Natural killer cell (primary cell): ENCODE measurements at regions not wholly inside any gene's neighbourhood (a gene's known extent, or its start where the extent isn't known, plus 50 kb on each side); places are given as distances from the start of the nearest gene placed in this dataset.

Experiments
- ATAC-seq, 3 donors: fragments of 150-1000 bp in 2 of 3; fragments of 200-7000 bp in 1 of 3; cut with Tn5 transposase; 1 replicate in 1 of 3; 2 replicates in 2 of 3; pipeline ENCODE4 v1.10.0; 2021; ENCODE audit warnings: mild to moderate bottlenecking in 2 of 3, moderate library complexity in 2 of 3
- DNase-seq, 2 donors: peaks; one replicate each; pipeline versions ENCODE4 v3.0.0 to v3.0.0-alpha.2; 2013 to 2021; ENCODE audit warnings: mixed read lengths in 1 of 2
- H3K27ac ChIP-seq: one replicate; pipeline ENCODE4 v1.5.1; 2013; ENCODE audit warnings: mild to moderate bottlenecking, low read length
- H3K27me3 ChIP-seq: one replicate; pipeline ENCODE4 v1.6.1; 2013; ENCODE audit warnings: low read length; ENCODE audit not compliant: control insufficient read depth, insufficient read depth
- H3K36me3 ChIP-seq: one replicate; pipeline ENCODE4 v1.6.1; 2013; ENCODE audit warnings: low read length; ENCODE audit not compliant: control insufficient read depth, insufficient read depth
- H3K4me1 ChIP-seq: one replicate; pipeline ENCODE4 v1.6.1; 2013; ENCODE audit warnings: low read length; ENCODE audit not compliant: control insufficient read depth, insufficient read depth
- H3K4me3 ChIP-seq: one replicate; pipeline ENCODE4 v1.5.1; 2013; ENCODE audit warnings: low read length
- H3K9me3 ChIP-seq: one replicate; pipeline ENCODE4 v1.6.1; 2013; ENCODE audit warnings: low read length; ENCODE audit not compliant: control insufficient read depth, insufficient read depth
- H3K27ac Mint-ChIP-seq, 2 donors: one replicate each; pipeline ENCODE4 v1.8.0; 2022; ENCODE audit warnings: mild to moderate bottlenecking in 2 of 2, mixed read lengths in 2 of 2, moderate library complexity in 1 of 2
- H3K27me3 Mint-ChIP-seq, 2 donors: one replicate each; pipeline ENCODE4 v1.8.0; 2022; ENCODE audit warnings: low read depth in 2 of 2, mixed read lengths in 2 of 2
- H3K36me3 Mint-ChIP-seq: one replicate; pipeline ENCODE4 v1.8.0; 2022; ENCODE audit warnings: mixed read lengths
- H3K4me1 Mint-ChIP-seq, 2 donors: one replicate each; pipeline ENCODE4 v1.8.0; 2022; ENCODE audit warnings: mixed read lengths in 2 of 2
- H3K4me3 Mint-ChIP-seq: one replicate; pipeline ENCODE4 v1.8.0; 2022; ENCODE audit warnings: mild to moderate bottlenecking, moderate library complexity, mixed read lengths
- H3K9me3 Mint-ChIP-seq, 2 donors: one replicate each; pipeline ENCODE4 v1.8.0; 2022; ENCODE audit warnings: mixed read lengths in 2 of 2
- WGBS: methylation state at CpG from one replicate; pipeline ENCODE4 v1.1.7; 2013; ENCODE audit warnings: missing lambda C conversion rate; ENCODE audit not compliant: insufficient coverage; 5-methylcytosine and 5-hydroxymethylcytosine counted together
- intact Hi-C: fragments of 100-400 bp; cut with micrococcal nuclease; formaldehyde crosslinking; loops from one replicate; pipeline ENCODE4 v1.14.2; 2022
- TF ChIP-seq, protein P1 (sequence below): fragments of 200-600 bp; IDR thresholded peaks from one replicate; pipeline ENCODE4 v1.8.0; 2022; ENCODE audit warnings: antibody characterized with exemption

- Mint-ChIP-seq H3K9me3 (no peaks in the 10 kb centered on the region), H3K36me3 (no peaks in the 10 kb centered on the region), H3K27me3 (peaks cover 8% of the 10 kb centered on the region in 2 donors), H3K4me3 (no peak overlapping the region), H3K4me1 (peaks cover 0 to 5% of the 10 kb centered on the region in 2 donors), H3K27ac (no peak overlapping the region)
- intact Hi-C loops, result no loop called here
- no peaks in the 10 kb centered on the region for H3K36me3 ChIP-seq
- WGBS, result 93% methylated on average over 3 of the region's 3 CpGs
- H3K27me3 ChIP-seq, result no peaks in the 10 kb centered on the region
- H3K9me3 ChIP-seq, result no peaks in the 10 kb centered on the region
- no peak for DNase-seq
- no peak overlapping the region for H3K4me3 ChIP-seq
- H3K4me1 ChIP-seq, result peaks cover 3% of the 10 kb centered on the region
- TF ChIP-seq, protein P1, sequence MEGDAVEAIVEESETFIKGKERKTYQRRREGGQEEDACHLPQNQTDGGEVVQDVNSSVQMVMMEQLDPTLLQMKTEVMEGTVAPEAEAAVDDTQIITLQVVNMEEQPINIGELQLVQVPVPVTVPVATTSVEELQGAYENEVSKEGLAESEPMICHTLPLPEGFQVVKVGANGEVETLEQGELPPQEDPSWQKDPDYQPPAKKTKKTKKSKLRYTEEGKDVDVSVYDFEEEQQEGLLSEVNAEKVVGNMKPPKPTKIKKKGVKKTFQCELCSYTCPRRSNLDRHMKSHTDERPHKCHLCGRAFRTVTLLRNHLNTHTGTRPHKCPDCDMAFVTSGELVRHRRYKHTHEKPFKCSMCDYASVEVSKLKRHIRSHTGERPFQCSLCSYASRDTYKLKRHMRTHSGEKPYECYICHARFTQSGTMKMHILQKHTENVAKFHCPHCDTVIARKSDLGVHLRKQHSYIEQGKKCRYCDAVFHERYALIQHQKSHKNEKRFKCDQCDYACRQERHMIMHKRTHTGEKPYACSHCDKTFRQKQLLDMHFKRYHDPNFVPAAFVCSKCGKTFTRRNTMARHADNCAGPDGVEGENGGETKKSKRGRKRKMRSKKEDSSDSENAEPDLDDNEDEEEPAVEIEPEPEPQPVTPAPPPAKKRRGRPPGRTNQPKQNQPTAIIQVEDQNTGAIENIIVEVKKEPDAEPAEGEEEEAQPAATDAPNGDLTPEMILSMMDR, result no peak
- ATAC-seq, result no peak
- H3K27ac ChIP-seq, result no peak overlapping the region
These were observed 209.7 kb downstream of the COPRS start for GRCh38 chr17:31649302-31649701.

- Histone ChIP-seq H3K36me3 (no peaks in the 10 kb centered on the region), H3K9me3 (no peaks in the 10 kb centered on the region), H3K4me1 (no peaks in the 10 kb centered on the region), H3K27ac (no peak overlapping the region), H3K27me3 (no peaks in the 10 kb centered on the region), H3K4me3 (no peak overlapping the region)
- H3K36me3 Mint-ChIP-seq, result no peaks in the 10 kb centered on the region
- no peak for ATAC-seq
- peaks cover 5 to 20% of the 10 kb centered on the region in 2 donors for H3K27me3 Mint-ChIP-seq
- WGBS, result no CpG with 5 or more reads among the region's 1 CpG
- intact Hi-C loops, result no loop called here
- H3K27ac Mint-ChIP-seq, result no peak overlapping the region
- no peak overlapping the region for H3K4me3 Mint-ChIP-seq
- no peak for DNase-seq
- no peaks in the 10 kb centered on the region for H3K9me3 Mint-ChIP-seq
- H3K4me1 Mint-ChIP-seq, result no peaks in the 10 kb centered on the region
- TF ChIP-seq, protein P1, result no peak
These were observed 211.4 kb downstream of the COPRS start for GRCh38 chr17:31647661-31648060.

DNA sequence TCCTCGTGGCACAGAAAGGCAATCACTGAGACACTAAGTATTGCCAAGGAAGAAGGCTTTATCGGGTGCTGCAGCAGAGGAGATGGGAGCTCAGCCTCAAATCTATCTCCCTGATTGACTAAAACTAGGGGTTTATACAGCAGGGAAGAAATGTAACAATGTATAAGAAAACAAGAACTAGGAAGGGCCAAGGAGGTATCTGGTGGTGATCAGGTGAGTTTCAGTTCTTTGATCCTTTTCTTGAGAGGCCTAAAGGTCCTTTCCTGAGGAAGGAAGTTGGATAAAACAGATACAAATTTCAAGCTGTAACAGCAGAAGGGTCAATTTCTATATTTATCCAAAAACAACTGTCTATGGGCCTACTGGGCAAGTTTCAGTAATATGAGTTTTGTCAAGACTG, 212.4 kb downstream of the COPRS start:
- no peak overlapping the region for H3K27ac Mint-ChIP-seq
- intact Hi-C loops, result no loop called here
- TF ChIP-seq, protein P1, result no peak
- H3K27me3 ChIP-seq, result no peaks in the 10 kb centered on the region
- peaks cover 5 to 21% of the 10 kb centered on the region in 2 donors for H3K27me3 Mint-ChIP-seq
- no peaks in the 10 kb centered on the region for H3K36me3 Mint-ChIP-seq
- no peaks in the 10 kb centered on the region for H3K36me3 ChIP-seq
- H3K9me3 ChIP-seq, result no peaks in the 10 kb centered on the region
- no peaks in the 10 kb centered on the region for H3K4me1 Mint-ChIP-seq
- no peaks in the 10 kb centered on the region for H3K9me3 Mint-ChIP-seq
- no peak overlapping the region for H3K4me3 ChIP-seq
- H3K27ac ChIP-seq, result no peak overlapping the region
- DNase-seq (no peak), ATAC-seq (no peak)
- 87% methylated on average over 2 of the region's 2 CpGs for WGBS
- H3K4me1 ChIP-seq, result no peaks in the 10 kb centered on the region
- no peak overlapping the region for H3K4me3 Mint-ChIP-seq

- Mint-ChIP-seq H3K4me1 (no peaks in the 10 kb centered on the region), H3K36me3 (no peaks in the 10 kb centered on the region), H3K9me3 (no peaks in the 10 kb centered on the region), H3K4me3 (no peak overlapping the region), H3K27ac (no peak overlapping the region), H3K27me3 (peaks cover 3 to 20% of the 10 kb centered on the region in 2 donors)
- TF ChIP-seq, protein P1, result no peak
- DNase-seq, result no peak
- 90% methylated on average over 3 of the region's 3 CpGs for WGBS
- Histone ChIP-seq H3K4me1 (no peaks in the 10 kb centered on the region), H3K27ac (no peak overlapping the region), H3K27me3 (no peaks in the 10 kb centered on the region), H3K4me3 (no peak overlapping the region), H3K9me3 (no peaks in the 10 kb centered on the region), H3K36me3 (no peaks in the 10 kb centered on the region)
- ATAC-seq, result no peak
- intact Hi-C loops, result loop anchor here (1.0 kb wide), 1 partner anchor 197 kb away; no protein-coding TSS in a partner anchor
These were observed 213.7 kb downstream of the COPRS start for GRCh38 chr17:31645351-31645750.
